ENCODE measurements at regions not wholly inside any gene's neighbourhood (a gene's known extent, or its start where the extent isn't known, plus 50 kb on each side); places are given as distances from the start of the nearest gene placed in this dataset.
"Not testable (repeated sequence)": the region's sequence is repeated elsewhere in the genome, so short reads cannot be mapped to it uniquely, and the experiment has no call there.

DNA sequence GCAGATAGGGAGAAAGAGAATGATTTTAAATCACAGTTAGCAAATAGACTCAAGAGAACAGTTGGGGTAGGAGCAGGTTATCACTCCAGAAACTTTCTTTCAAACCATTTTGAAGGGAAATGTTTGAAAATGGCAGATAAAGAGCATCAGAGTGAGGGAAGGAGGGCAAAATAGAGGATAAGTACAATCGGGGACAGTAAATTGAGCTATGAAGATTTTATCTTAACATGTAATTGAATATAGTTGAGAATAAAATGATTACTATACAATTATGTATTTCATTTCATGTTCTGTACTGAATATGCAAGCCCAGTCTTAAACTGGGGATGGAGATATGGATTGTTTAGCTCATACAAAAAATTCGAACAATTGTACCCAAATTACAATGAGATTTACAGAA is 54.0 kb downstream of the MAP10 start:
- no peak for DNase-seq

DNA sequence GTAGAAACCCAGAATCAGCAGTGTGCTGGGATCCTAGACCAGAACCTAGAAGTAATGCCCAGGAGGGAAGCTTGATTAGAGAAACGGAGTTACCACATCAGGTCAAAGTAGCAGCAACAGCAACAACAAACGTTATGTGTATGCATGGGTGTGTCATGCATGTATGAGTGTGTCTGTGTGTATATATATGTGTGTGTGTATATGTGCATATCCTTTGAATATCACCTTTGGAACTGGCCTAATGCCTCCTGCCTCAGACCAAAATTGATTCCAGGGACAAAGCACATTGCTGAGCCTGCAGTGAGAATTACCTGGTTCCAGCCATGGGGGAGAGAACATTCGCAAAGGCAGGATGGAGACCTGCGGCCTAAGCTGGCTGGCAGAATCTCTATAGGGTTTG is 55.9 kb downstream of the MAP10 start:
- no peak for DNase-seq

DNA sequence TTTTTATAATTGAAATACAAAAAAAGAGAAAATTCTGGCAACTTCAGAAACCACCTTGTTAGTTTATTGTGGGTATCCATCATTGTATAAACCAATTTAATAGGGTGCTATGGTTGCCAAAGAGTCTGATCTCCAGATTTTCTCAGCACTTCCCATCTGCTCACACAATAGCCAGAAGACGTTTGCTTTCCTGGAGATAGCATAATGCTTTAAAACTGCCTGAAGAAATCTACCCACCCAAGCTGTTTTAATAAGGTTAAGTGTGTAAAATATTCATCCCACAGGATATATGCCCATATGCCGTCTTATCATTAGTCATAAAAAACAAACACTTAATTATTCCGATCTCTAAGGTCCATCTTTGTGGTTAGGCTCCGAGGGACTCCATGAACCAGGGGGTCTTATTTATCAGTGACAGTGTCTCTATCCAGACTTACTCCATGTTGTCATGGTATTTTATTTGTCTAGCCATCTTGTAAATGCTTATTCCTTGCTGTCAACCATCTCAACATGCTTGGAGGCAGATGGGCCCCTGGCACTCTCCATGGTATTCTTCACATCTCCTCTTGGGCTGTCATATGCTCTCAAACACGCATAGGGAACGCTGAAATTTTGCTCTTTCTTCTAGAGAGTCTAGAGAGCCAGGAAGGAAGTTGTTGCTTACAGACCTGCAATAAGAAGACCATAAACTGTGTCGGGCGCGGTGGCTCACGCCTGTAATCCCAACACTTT is 58.5 kb downstream of the MAP10 start:
- no peak for DNase-seq

DNA sequence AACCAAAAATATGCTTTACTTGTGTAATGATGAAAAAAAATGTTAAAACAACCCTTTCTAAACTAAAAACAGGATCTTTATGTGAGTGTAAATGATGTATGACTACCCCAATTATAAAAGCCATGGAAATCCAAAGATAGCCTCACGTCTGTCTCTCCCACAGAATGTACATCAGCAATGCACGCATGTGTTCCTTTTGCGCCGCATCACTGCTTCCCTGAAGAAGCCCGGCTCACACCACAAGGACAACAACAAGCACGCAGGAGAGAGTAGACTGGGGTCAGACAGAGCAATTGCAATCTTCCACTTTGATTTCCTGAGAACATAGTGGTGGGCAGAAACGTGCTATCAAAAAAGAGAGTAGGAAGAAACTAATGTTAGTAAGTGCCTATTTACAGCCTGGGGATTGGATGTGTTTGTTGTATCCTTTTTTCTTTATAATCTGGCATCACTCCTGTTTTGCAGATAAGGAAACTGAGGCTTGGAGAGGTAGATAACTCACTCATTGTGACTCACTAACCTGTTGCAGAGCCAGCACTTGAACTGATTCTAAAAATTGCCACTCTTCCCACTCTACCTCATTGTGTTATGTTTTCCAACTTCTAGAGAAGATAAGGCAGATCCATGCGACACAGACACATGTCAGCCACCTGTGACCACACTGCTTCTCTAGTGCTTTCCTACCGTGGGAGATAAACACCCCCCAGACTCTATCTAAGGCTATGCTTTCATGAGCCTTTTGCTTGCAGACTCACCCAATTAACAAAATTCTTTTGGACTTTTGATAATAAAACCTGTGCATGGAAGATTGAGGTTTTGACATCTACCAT is 60.1 kb downstream of the MAP10 start:
- no peak for DNase-seq

DNA sequence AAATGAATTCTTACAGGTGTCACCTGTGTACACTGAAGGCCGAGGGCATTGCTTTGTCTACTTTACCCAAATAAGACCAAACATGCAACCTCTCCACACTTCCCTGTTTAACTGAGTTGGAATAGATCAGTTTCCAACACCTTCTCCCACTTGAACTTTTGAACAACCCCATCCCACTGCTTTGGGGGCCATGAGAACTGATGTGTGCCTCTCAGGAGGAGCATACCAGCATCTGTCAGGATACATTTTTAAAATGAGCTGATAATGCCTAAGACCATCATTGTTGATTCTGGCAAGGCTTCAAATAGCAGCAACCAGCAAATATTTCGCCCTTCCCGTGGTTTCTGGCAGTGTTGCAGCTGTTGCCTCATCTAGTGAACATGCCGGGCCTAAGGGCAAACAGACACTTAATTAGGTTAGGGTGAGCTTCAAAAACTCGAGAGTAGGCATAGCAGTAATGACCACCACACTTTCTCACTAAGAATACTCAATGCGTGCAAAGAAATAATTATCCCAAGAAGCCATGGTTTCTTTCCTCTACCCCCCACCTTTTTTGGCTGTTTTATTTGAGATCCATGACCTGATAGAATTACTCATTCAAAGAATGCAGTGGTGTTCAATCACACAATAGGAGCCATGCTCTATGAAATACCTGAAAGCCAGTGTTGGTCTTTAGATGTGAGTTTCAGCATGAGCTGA is 63.7 kb downstream of the MAP10 start:
- DNase-seq: no peak

DNA sequence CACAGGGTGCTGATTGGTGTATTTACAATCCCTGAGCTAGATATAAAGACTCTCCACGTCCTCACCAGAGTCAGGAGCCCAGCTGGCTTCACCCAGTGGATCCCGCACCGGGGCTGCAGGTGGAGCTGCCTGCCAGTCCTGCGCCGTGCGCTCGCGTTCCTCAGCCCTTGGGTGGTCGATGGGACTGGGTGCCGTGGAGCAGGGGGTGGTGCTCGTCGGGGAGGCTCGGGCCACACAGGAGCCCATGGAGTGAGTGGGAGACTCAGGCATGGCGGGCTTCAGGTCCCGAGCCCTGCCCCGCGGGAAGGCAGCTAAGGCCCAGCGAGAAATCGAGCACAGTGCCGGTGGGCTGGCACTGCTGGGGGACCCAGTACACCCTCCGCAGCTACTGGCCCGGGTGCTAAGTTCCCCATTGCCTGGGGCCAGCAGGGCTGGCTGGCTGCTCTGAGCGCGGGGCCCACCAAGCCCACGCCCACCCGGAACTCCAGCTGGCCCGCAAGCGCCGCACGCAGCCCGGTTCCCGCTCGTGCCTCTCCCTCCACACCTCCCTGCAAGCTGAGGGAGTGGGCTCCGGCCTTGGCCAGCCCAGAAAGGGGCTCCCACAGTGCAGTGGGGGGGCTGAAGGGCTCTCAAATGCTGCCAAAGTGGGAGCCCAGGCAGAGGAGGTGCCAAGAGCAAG is 66.2 kb downstream of the MAP10 start:
- DNase-seq: not testable (repeated sequence)

DNA sequence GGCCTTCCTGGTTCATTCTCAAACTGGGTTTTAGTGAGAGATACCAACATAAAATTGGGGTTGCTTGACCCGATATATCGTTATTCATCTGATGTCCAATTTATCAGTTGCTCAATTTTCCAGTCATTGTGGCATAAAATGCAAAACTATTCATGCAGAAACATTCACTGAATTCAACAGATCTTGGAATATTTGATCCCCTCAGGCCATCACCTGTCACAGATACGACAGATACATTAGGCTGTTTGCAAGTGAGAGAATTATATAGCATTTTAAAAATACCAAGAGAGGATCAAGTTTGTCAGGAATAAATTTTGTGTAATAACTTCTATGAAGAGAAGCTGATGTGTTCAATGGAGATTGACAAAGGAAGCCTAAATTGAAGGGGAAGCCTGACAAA is 67.1 kb downstream of the MAP10 start:
- no peak for DNase-seq

DNA sequence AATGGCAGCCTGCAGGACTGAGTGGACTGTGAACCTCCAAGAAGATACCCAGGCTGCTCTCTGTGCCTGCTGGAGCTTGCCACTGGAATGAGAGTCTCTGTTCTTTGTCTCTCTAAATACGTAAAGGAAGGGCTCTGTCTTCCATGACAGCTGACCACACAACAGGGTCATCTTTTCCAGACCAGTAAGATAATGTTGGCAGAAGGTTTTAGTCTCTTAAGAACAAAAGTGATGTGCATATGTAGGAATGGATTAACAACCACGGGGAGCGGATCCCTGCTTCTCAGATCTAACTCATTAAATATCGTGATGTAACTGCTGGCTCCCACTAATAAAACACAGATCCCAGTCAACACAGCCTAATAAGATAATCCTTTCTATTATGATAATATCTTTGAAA is 67.5 kb downstream of the MAP10 start:
- DNase-seq: no peak

DNA sequence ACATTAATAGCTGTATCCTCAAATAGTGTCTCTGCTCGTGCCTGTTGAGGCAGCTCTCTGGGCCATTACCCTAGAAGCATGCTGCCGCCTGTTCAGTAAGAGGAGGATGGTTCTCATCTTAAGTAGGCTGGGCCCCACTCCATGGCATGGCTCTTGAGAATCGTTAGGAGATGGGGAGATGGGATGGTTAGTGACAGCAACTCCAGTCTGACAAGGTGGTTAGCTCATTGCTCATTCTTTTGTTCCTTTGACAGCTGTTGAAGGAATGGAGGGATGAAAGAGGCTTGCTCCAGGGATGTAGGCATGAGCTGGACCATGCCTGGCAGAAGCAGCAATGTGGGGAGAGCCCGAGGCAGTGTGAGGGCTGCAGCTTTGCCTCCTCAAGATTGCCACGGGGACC is 68.2 kb downstream of the MAP10 start:
- DNase-seq: no peak

DNA sequence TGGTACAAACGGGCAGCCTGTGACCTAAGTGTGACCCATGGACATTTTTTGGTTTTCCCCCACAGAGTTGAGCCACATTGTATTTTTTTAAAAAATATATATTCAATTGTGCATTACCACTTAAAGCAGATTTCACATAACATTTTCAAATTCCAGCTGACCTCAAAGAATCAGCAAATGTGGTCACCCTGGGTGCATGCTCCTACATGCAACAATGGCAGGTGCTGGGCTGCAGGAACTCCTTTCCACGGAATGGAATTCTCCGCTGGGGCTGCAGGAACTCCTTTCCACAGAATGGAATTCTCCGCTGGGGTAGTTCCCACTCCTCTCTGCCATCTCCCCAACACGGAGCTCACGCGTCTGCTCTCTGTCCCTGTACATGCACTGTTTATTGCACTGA is 68.7 kb downstream of the MAP10 start:
- no peak for DNase-seq

DNA sequence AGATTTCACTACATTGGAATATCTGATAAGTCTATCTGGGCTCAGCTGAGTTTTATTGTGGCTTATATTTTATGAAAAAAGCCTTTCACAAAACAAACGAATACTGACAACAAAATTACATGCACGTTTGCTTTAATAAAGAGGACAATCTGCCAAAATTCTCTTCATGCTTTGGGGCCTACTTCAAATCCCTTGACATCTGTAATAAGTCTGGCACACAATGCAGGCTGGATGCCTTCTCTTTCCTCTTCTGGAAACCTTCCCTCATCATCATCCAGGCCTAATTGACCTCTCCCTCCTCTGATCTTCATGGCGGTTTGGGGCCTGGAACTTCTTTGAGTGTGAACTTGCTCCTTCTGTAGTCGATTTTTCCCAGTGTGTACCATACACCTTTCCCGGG is 70.3 kb downstream of the MAP10 start:
- no peak for DNase-seq

DNA sequence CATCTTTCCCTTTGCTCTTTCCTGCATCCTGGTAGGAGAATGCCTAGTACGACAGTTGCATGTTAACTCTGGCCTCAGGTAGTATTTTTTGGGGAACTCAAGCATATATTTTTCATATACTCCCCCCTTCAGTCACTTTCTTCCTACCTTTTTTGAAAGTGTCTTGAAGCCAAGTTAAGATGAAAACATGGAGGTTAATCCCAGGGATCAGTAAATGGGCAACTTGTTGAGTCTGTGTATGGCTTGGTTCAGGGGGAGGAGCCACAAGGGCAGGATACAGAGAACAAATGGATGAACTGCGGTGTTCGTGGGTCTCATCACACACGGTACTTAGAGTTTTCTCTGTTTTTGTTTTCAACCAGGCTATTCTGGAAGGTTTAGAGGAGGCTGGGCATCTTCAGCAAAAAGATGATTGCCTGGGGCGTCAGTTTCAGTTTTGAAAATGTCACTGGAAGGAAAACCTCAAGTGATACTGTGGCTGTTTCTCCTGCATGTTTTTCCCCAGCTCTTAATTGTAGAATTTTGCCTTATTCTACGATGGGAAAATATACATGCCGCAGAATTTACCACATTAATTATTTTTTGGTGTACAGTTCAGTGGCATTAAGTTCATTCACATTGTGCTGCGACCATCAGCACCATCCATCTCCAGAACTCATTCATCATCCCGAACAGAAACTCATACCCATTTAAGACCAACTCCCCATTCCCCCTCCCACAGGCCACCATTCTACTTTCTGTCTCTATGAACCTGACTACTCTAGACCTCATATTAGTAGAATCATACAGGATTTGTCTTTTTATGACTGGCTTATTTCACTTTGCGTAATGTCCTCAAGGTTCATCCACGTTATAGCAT is 71.5 kb downstream of the MAP10 start:
- no peak for DNase-seq

DNA sequence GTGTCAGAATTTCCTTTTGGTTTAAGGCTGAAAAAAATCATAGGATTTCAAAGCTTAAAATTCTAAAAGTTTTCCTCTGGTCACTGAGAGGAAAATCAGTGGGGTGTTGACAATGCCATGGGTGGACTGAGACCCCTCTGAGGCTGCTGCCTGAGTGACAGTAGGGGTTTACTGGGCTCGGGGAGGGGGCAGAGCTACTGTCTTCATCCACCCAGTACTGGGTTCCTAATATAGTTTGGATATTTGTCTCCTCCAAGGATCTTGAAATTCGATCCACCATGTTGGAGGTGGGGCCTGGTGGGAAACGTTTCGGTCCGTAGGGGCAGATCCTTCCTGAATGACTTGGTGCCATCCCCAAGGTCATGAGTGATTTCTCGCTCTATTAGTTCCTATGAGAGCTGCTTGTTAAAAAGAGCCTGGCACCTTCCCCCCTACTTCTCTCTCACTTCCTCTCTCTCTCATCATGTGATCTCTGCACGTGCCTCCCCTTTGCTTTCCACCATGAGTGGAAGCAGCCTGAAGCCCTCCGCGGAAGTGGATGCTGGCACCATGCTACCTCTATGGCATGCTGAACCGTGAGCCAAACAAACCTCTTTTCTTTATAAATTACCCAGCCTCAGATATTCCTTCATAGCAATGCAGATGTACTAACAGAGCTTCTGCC is 72.3 kb downstream of the MAP10 start:
- no peak for DNase-seq

DNA sequence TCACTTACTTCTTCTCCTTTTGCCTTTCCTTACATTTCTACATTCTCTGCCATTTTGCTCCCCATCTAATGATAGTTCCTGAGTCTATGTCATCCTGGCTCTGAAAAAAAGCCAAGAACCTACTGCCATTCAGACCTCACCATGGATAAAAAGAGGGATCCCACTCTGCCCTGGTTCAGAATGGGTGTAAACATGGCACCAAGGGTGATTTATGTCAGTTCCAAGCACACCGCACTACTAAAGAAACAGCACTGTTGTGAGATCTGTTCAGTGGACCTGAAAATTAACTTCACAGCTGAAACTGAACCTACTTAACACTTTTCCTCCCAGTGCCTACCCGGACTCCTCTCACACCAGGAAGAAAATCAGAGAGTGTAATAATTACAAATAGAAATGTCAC is 72.3 kb upstream of the NTPCR start:
- DNase-seq: no peak

DNA sequence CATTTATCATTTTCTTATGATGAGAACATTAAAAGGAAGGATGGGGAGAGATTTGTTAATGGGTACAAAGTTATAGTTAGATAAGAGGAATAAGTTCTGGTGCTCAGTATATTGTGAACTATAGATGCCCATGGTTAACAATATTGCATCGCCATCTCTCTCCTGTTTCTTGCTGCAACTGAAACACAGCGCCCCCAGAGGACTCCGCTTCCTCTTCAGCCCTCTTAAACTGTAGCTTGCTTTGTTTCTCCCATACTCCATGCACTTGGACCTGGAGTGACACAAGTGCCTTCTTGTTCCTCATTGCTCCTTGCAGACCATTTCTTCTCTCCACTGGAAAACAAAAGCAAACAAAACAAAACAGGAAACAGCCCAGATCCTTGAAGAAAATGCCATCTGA is 70.1 kb upstream of the NTPCR start:
- no peak for DNase-seq

DNA sequence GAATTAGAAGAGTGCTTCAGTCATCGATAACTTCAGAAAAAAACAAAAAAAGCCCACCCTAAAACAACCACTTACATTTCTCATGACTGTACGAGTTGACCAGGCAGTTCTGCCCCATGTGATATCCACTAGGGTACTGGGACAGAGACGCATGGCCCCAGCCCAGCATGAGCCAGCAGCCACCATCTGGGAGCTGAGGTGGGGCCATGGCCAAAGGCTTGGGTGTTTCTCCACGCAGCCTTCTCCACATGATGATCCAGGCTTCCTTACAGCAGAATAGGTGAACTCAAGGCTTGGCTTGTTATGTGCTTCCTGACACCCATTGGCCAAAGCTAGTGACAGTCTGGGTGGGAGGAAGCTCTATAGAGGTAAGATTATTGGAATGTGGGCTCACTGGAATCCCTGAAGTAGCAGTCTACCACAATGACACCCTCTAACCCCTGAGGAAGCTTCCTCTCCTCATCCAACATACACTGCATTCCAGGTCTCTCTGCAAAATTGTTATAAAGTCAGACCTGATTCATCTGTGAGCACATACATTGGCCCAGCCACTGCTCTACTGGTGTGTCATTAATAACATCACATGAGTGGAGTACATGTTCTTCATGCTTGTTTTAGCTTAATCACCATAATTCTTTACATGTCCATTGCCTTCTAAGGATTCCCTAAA is 66.3 kb upstream of the NTPCR start:
- DNase-seq: no peak

DNA sequence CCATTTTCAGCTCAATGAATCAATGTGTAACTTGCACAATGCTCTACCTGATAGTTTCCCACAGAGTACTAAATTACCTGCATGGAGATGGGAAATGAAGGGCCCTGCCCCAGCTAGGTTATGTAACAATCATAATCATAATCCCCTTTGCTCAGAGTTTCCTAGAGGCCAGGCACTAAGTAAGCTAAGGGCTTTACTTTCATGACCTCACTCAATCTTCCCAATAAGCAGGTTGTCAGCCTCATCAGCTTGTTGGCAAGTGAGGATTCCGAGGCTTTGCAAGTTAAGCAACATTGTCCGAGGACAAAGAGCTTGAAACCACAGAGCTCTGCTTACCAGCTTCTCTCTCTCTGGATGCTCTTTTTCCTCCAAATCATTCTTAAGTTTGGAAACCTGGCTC is 64.1 kb upstream of the NTPCR start:
- peak; percentile 28 for DNase-seq

DNA sequence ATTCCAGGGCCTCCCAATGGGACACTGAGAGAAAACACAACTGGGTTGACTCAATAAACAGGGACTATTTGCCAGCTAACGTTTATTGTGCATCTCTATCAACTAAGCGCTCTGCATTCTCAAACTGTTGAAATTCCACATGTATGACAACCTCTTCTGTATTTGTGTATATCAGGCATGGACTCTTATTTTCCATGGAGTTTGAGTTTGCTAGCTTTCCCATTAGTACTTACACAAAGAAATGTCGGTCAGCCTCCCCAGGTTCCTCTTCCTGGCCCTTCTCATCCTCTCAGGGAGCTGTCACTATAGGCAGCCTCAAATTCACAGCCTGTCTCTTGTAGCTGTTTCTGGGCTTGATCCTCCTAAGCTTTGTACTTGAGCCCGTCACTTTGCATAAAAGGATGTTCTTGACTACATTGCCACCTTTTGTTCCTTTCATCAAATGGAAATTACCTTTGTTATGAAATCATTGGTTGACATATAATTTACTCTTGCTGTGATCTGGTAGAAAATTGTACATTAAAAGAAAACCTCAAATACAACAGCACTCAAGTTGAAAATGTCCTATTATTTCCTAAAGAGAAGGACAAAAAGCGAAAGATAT is 60.0 kb upstream of the NTPCR start:
- DNase-seq: no peak

DNA sequence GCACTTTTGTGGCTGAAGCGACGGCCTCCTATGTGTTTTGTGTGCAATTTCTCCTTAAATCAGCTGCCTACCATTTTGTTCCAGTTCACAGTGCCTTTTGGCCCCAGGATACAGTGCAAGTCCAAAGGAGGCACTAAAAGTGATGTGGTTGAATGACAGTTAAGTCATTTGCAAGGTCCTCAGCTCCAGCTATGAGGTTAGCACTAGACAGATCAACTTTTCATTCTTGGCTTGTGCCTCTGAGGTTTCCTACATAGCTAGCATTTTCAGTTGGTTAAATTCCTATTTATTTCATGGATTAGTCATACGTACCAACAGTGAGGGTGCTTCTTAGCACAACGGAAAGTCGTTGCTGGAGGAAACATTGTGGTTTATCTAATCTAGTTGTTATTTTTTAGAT is 59.3 kb upstream of the NTPCR start:
- no peak for DNase-seq

DNA sequence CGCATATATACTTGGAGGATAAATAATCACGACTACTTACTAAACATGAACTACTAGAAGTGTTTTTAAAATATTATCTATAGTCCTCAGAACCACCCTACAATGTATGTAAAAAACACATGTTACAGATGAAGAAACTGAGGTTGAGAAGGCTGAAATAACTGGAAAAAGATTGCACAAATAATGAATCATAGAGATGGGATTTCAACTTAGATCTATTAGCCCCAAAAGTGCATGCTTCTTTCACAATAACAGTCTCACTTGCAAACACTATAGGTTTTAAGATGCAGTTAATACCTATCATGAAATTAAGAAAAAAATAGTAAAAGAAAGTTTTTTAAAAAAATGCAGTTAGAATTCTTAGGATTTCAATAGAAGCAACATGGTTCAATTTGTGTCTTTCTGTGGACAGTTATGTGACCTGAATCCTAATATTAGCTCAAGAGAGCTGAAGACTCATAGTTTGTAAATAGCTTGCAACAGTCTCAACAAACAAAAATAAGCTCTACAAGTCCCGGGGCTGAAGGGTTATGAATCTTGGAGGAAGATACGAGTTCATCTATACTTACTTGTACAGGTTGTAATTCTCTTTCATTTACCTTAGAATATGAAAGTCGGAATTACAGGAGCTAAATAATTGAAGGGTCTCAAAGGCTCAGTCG is 58.6 kb upstream of the NTPCR start:
- no peak for DNase-seq

Data from activated CD8-positive, alpha-beta memory T cell treated with anti-CD3 and anti-CD28 coated beads, Interleukin-2, amount 50 U/mL, for 48 hours (primary cell).